DND-41 (cell line): ENCODE measurements at regions not wholly inside any gene's neighbourhood (a gene's known extent, or its start where the extent isn't known, plus 50 kb on each side); places are given as distances from the start of the nearest gene placed in this dataset.

Experiments
- EZH2 ChIP-seq: IDR thresholded peaks from 3 replicates; pipeline ENCODE4 v1.6.1; 2012; ENCODE audit warnings: borderline replicate concordance, low read depth, mild to moderate bottlenecking, moderate library complexity, low read length, inconsistent platforms; ENCODE audit not compliant: severe bottlenecking
- TF ChIP-seq, protein P1 (sequence below): IDR thresholded peaks from 2 replicates; pipeline ENCODE4 v1.5.1; 2012; ENCODE audit warnings: borderline replicate concordance, low read length, moderate library complexity, mild to moderate bottlenecking; ENCODE audit not compliant: poor library complexity, severe bottlenecking; ENCODE audit errors: extremely low read depth

DNA sequence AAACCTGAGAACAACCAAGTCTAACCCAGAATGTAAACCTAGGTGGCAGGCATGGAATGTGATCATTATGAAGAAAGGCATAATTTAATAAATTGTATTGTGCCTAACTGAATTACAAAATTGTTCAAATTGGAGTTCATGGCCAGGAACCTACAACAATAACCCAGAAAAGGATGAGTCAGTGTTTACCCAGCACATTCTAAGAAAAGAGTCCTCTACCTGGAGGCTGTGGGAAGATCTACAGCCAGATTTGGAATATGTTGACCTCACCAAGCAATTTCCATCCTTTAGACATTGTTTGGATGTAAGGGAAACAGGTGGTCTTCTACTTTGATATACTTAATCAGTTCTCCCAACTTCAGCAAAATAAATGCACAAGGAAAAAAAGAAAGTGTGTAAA lies 152.2 kb downstream of the TMEM161B start:
- TF ChIP-seq, protein P1, sequence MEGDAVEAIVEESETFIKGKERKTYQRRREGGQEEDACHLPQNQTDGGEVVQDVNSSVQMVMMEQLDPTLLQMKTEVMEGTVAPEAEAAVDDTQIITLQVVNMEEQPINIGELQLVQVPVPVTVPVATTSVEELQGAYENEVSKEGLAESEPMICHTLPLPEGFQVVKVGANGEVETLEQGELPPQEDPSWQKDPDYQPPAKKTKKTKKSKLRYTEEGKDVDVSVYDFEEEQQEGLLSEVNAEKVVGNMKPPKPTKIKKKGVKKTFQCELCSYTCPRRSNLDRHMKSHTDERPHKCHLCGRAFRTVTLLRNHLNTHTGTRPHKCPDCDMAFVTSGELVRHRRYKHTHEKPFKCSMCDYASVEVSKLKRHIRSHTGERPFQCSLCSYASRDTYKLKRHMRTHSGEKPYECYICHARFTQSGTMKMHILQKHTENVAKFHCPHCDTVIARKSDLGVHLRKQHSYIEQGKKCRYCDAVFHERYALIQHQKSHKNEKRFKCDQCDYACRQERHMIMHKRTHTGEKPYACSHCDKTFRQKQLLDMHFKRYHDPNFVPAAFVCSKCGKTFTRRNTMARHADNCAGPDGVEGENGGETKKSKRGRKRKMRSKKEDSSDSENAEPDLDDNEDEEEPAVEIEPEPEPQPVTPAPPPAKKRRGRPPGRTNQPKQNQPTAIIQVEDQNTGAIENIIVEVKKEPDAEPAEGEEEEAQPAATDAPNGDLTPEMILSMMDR: no peak
- TF ChIP-seq EZH2: no peak
